HG02970 (cell line): ENCODE measurements at regions not wholly inside any gene's neighbourhood (a gene's known extent, or its start where the extent isn't known, plus 50 kb on each side); places are given as distances from the start of the nearest gene placed in this dataset.

Experiments
- ATAC-seq: cut with Tn5 transposase; IDR thresholded peaks from one replicate; pipeline ENCODE4 v1.9.1; 2021; ENCODE audit warnings: mild to moderate bottlenecking, moderate library complexity, moderate number of reproducible peaks; ENCODE audit not compliant: unreplicated experiment, low FRiP score

GRCh38 chr5:4531756-4532704, 608.1 kb upstream of the ADAMTS16 start:
- no peak for ATAC-seq

- ATAC-seq: no peak
Observed at GRCh38 chr5:4532705-4533080, 607.4 kb upstream of the ADAMTS16 start.

GRCh38 chr5:4533457-4534105, 606.5 kb upstream of the ADAMTS16 start:
- no peak for ATAC-seq

GRCh38 chr5:4537489-4537888, 602.6 kb upstream of the ADAMTS16 start:
- no peak for ATAC-seq

GRCh38 chr5:4540375-4541173, 599.6 kb upstream of the ADAMTS16 start:
- no peak for ATAC-seq

- ATAC-seq: no peak
Observed at GRCh38 chr5:4541334-4541733, 598.8 kb upstream of the ADAMTS16 start.

GRCh38 chr5:4542145-4542778, 597.9 kb upstream of the ADAMTS16 start:
- no peak for ATAC-seq

- no peak for ATAC-seq
Observed at GRCh38 chr5:4544049-4544670, 596.0 kb upstream of the ADAMTS16 start.

- no peak for ATAC-seq
Observed at GRCh38 chr5:4547547-4547946, 592.6 kb upstream of the ADAMTS16 start.

GRCh38 chr5:4548341-4548740, 591.8 kb upstream of the ADAMTS16 start:
- ATAC-seq: no peak

GRCh38 chr5:4549351-4549750, 590.8 kb upstream of the ADAMTS16 start:
- no peak for ATAC-seq

GRCh38 chr5:4551034-4551433, 589.1 kb upstream of the ADAMTS16 start:
- no peak for ATAC-seq

GRCh38 chr5:4553130-4553529, 587.0 kb upstream of the ADAMTS16 start:
- ATAC-seq: no peak

GRCh38 chr5:4553978-4554377, 586.2 kb upstream of the ADAMTS16 start:
- ATAC-seq: no peak

GRCh38 chr5:4555725-4556285, 584.3 kb upstream of the ADAMTS16 start:
- no peak for ATAC-seq

- ATAC-seq: no peak
Observed at GRCh38 chr5:4561403-4561802, 578.7 kb upstream of the ADAMTS16 start.

GRCh38 chr5:4563400-4563799, 576.7 kb upstream of the ADAMTS16 start:
- ATAC-seq: no peak

- ATAC-seq: no peak
Observed at GRCh38 chr5:4570047-4570995, 569.8 kb upstream of the ADAMTS16 start.
